Tibial nerve (tissue), 3 donors: ENCODE measurements at regions not wholly inside any gene's neighbourhood (a gene's known extent, or its start where the extent isn't known, plus 50 kb on each side); places are given as distances from the start of the nearest gene placed in this dataset.

ENCODE experiments used
- POLR2A ChIP-seq, 2 donors: fragments of 450-650 bp; IDR thresholded peaks; one replicate each; pipeline ENCODE4 v1.6.1; 2017; ENCODE audit warnings: antibody characterized with exemption in 2 of 2, mild to moderate bottlenecking in 2 of 2, moderate library complexity in 2 of 2
- TF ChIP-seq, protein P1 (sequence below), 5 experiments: fragments of 200-600 bp in 3 of 5; fragments of 450-650 bp in 2 of 5; sonication (generic) in 3 of 5; IDR thresholded peaks; one replicate each; pipeline ENCODE4 v1.5.1; 2016 to 2019; ENCODE audit warnings: antibody characterized with exemption in 5 of 5, mild to moderate bottlenecking in 3 of 5, moderate library complexity in 2 of 5

GRCh38 chr14:48738186-48738925 is 847.8 kb downstream of the RPS29 start:
- TF ChIP-seq POLR2A (IDR thresholded peaks at IDR 0.05), result no peak
- TF ChIP-seq, protein P1, sequence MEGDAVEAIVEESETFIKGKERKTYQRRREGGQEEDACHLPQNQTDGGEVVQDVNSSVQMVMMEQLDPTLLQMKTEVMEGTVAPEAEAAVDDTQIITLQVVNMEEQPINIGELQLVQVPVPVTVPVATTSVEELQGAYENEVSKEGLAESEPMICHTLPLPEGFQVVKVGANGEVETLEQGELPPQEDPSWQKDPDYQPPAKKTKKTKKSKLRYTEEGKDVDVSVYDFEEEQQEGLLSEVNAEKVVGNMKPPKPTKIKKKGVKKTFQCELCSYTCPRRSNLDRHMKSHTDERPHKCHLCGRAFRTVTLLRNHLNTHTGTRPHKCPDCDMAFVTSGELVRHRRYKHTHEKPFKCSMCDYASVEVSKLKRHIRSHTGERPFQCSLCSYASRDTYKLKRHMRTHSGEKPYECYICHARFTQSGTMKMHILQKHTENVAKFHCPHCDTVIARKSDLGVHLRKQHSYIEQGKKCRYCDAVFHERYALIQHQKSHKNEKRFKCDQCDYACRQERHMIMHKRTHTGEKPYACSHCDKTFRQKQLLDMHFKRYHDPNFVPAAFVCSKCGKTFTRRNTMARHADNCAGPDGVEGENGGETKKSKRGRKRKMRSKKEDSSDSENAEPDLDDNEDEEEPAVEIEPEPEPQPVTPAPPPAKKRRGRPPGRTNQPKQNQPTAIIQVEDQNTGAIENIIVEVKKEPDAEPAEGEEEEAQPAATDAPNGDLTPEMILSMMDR (IDR thresholded peaks at IDR 0.05), result no peak
